ENCODE measurements at regions not wholly inside any gene's neighbourhood (a gene's known extent, or its start where the extent isn't known, plus 50 kb on each side); places are given as distances from the start of the nearest gene placed in this dataset.
"Not testable (repeated sequence)": the region's sequence is repeated elsewhere in the genome, so short reads cannot be mapped to it uniquely, and the experiment has no call there.

- Histone ChIP-seq H3K4me1 (ENCODE audit: control insufficient read depth, extremely low read depth, insufficient read depth, low read length) (no peaks in the 10 kb centered on the region), H3K9me3 (ENCODE audit: control insufficient read depth, insufficient read depth, low read depth, low read length) (no peaks in the 10 kb centered on the region), H4K20me1 (ENCODE audit: control insufficient read depth, extremely low read depth, insufficient read depth, low read length) (no peaks in the 10 kb centered on the region), H2AFZ (ENCODE audit: low read length) (no peak overlapping the region), H3K36me3 (ENCODE audit: control insufficient read depth, insufficient read depth, low read length) (no peaks in the 10 kb centered on the region), H3K4me2 (ENCODE audit: extremely low read depth, insufficient read depth, low read length) (no peak overlapping the region), H3K27ac (ENCODE audit: insufficient read depth, low read length) (no peak overlapping the region), H3K9ac (ENCODE audit: insufficient read depth, low read length) (no peak overlapping the region), H3K27me3 (ENCODE audit: control insufficient read depth, insufficient read depth, low read length) (no peaks in the 10 kb centered on the region), H3K4me3 (replicated peaks in 1 of 4; ENCODE audit: control extremely low read depth in 1 of 4, insufficient read depth in 1 of 4, low read depth in 3 of 4, low read length in 4 of 4) (no peak overlapping the region), H3K79me2 (ENCODE audit: control insufficient read depth, insufficient read depth, low read length) (no peaks in the 10 kb centered on the region)
- TF ChIP-seq CTCF (conservative IDR thresholded peaks at IDR 0.05 in 1 of 2, IDR thresholded peaks at IDR 0.05 in 1 of 2; ENCODE audit: low read depth in 1 of 2, low read length in 2 of 2): no peak
- no peak for TF ChIP-seq EZH2 (IDR thresholded peaks at IDR 0.05; ENCODE audit: low read length, missing control alignments)
- DNase-seq (ENCODE audit: low read depth in 2 of 2): peak in 1 of 2 donors; percentile 60
These were observed 567.0 kb downstream of the RIT2 start for GRCh38 chr18:42548493-42548892.

- Histone ChIP-seq H3K9me3 (ENCODE audit: control insufficient read depth, insufficient read depth, low read depth, low read length) (no peaks in the 10 kb centered on the region), H3K36me3 (ENCODE audit: control insufficient read depth, insufficient read depth, low read length) (no peaks in the 10 kb centered on the region), H3K27ac (ENCODE audit: insufficient read depth, low read length) (no peak overlapping the region), H3K4me1 (ENCODE audit: control insufficient read depth, extremely low read depth, insufficient read depth, low read length) (no peaks in the 10 kb centered on the region), H4K20me1 (ENCODE audit: control insufficient read depth, extremely low read depth, insufficient read depth, low read length) (no peaks in the 10 kb centered on the region), H2AFZ (ENCODE audit: low read length) (no peak overlapping the region), H3K79me2 (ENCODE audit: control insufficient read depth, insufficient read depth, low read length) (no peaks in the 10 kb centered on the region), H3K4me3 (replicated peaks in 1 of 4; ENCODE audit: control extremely low read depth in 1 of 4, insufficient read depth in 1 of 4, low read depth in 3 of 4, low read length in 4 of 4) (no peak overlapping the region), H3K27me3 (ENCODE audit: control insufficient read depth, insufficient read depth, low read length) (no peaks in the 10 kb centered on the region), H3K4me2 (ENCODE audit: extremely low read depth, insufficient read depth, low read length) (no peak overlapping the region), H3K9ac (ENCODE audit: insufficient read depth, low read length) (no peak overlapping the region)
- TF ChIP-seq EZH2 (IDR thresholded peaks at IDR 0.05; ENCODE audit: low read length, missing control alignments) (no peak), CTCF (conservative IDR thresholded peaks at IDR 0.05 in 1 of 2, IDR thresholded peaks at IDR 0.05 in 1 of 2; ENCODE audit: low read depth in 1 of 2, low read length in 2 of 2) (no peak)
- peak in 1 of 2 donors; percentile 45 for DNase-seq (ENCODE audit: low read depth in 2 of 2)
These were observed 565.9 kb downstream of the RIT2 start for GRCh38 chr18:42549596-42549995.

GRCh38 chr18:42552559-42552958, 562.9 kb downstream of the RIT2 start:
- not testable (repeated sequence) for DNase-seq (ENCODE audit: low read depth in 2 of 2); H3K79me2 ChIP-seq (ENCODE audit: control insufficient read depth, insufficient read depth, low read length); H3K4me1 ChIP-seq (ENCODE audit: control insufficient read depth, extremely low read depth, insufficient read depth, low read length); H3K9me3 ChIP-seq (ENCODE audit: control insufficient read depth, insufficient read depth, low read depth, low read length); H3K36me3 ChIP-seq (ENCODE audit: control insufficient read depth, insufficient read depth, low read length); H4K20me1 ChIP-seq (ENCODE audit: control insufficient read depth, extremely low read depth, insufficient read depth, low read length); H3K27ac ChIP-seq (ENCODE audit: insufficient read depth, low read length); H3K9ac ChIP-seq (ENCODE audit: insufficient read depth, low read length); H2AFZ ChIP-seq (ENCODE audit: low read length); H3K27me3 ChIP-seq (ENCODE audit: control insufficient read depth, insufficient read depth, low read length); H3K4me2 ChIP-seq (ENCODE audit: extremely low read depth, insufficient read depth, low read length); H3K4me3 ChIP-seq (replicated peaks in 1 of 4; ENCODE audit: control extremely low read depth in 1 of 4, insufficient read depth in 1 of 4, low read depth in 3 of 4, low read length in 4 of 4)

Measured in fibroblast of lung (primary cell).